ENCODE measurements at regions not wholly inside any gene's neighbourhood (a gene's known extent, or its start where the extent isn't known, plus 50 kb on each side); places are given as distances from the start of the nearest gene placed in this dataset.

- DNase-seq (no peak), ATAC-seq (no peak)
- Mint-ChIP-seq H3K36me3 (ENCODE audit: insufficient read depth) (no peaks in the 10 kb centered on the region), H3K27me3 (ENCODE audit: low read depth) (no peaks in the 10 kb centered on the region), H3K4me3 (no peak overlapping the region), H3K9me3 (peaks cover 11% of the 10 kb centered on the region), H3K4me1 (ENCODE audit: low read depth) (no peaks in the 10 kb centered on the region)
Measured at GRCh38 chr7:52018680-52019054, 702.1 kb upstream of the COBL start.

- H3K36me3 Mint-ChIP-seq (ENCODE audit: insufficient read depth), result no peaks in the 10 kb centered on the region
- DNase-seq (no peak), ATAC-seq (no peak)
- no peak overlapping the region for H3K4me3 Mint-ChIP-seq
- no peaks in the 10 kb centered on the region for H3K4me1 Mint-ChIP-seq (ENCODE audit: low read depth)
- peaks cover 11% of the 10 kb centered on the region for H3K9me3 Mint-ChIP-seq
- no peaks in the 10 kb centered on the region for H3K27me3 Mint-ChIP-seq (ENCODE audit: low read depth)
Measured at GRCh38 chr7:52017802-52018679, 701.4 kb upstream of the COBL start.

- no peaks in the 10 kb centered on the region for H3K36me3 Mint-ChIP-seq (ENCODE audit: insufficient read depth)
- ATAC-seq, result no peak
Measured at GRCh38 chr7:52009181-52009580, 692.6 kb upstream of the COBL start.

GRCh38 chr7:52006674-52007073 lies 690.1 kb upstream of the COBL start:
- Mint-ChIP-seq H3K27me3 (ENCODE audit: low read depth) (no peaks in the 10 kb centered on the region), H3K4me1 (ENCODE audit: low read depth) (no peaks in the 10 kb centered on the region), H3K36me3 (ENCODE audit: insufficient read depth) (no peaks in the 10 kb centered on the region), H3K9me3 (peaks cover 19% of the 10 kb centered on the region), H3K4me3 (no peak overlapping the region)
- ATAC-seq (no peak), DNase-seq (no peak)

More at GRCh38 chr7:52009181-52009580, 692.6 kb upstream of the COBL start:
- no peaks in the 10 kb centered on the region for H3K27me3 Mint-ChIP-seq (ENCODE audit: low read depth)
- peaks cover 19% of the 10 kb centered on the region for H3K9me3 Mint-ChIP-seq
- H3K4me3 Mint-ChIP-seq, result no peak overlapping the region
- DNase-seq, result no peak
- no peaks in the 10 kb centered on the region for H3K4me1 Mint-ChIP-seq (ENCODE audit: low read depth)

DNA sequence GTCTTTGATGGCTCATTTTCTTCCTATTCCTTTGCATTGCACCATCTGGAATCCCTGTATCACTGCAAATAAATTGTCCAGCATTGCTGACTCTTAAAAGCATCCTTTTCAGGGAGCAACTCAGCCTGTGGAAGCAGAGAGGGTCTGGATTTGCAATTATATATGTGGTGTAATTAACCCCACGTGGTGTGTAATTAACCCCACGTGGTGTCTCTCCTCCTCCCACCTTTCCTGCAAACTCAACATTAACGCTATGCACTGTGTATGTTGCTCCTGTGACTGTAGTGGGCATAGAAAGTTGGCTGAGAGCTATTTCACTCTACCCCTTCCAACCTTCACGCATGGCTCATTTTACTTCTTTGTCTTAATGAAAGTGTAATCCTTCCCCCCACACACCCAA lies 689.0 kb upstream of the COBL start:
- no peak for ATAC-seq
- Mint-ChIP-seq H3K27me3 (ENCODE audit: low read depth) (no peaks in the 10 kb centered on the region), H3K4me3 (no peak overlapping the region), H3K4me1 (ENCODE audit: low read depth) (no peaks in the 10 kb centered on the region), H3K9me3 (peaks cover 14% of the 10 kb centered on the region), H3K36me3 (ENCODE audit: insufficient read depth) (no peaks in the 10 kb centered on the region)
- DNase-seq, result no peak

DNA sequence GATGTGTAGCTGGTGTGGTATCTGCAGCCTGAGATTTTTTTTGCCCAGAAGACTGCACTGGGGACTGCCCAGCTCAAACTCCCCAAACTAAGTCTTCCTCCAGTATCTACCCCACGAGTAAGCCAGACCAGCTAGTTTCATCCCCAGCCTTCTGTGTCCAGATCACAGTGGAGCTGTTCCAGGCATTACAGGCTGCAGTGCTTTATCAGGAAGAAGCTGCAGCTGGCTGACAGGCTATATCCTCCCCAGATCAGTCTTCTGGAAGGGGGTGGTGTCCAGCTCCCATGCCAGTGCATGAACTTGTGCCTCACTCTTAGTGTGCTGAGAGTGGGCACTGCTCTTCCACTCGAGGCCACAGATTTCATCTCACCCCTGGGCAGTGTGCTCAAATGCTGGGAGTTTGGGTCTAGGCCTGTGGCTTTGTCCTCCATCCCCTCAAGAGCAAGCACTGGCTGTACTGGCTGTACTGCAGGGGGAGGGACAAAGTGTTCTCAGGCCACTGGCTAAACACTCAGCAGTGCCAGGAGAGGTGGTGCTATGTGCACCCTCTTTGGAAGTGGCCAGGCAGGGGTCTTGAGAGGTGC lies 679.1 kb upstream of the COBL start:
- DNase-seq (no peak), ATAC-seq (no peak)
- Mint-ChIP-seq H3K4me3 (no peak overlapping the region), H3K9me3 (peaks cover 29% of the 10 kb centered on the region), H3K36me3 (ENCODE audit: insufficient read depth) (no peaks in the 10 kb centered on the region), H3K4me1 (ENCODE audit: low read depth) (no peaks in the 10 kb centered on the region), H3K27me3 (ENCODE audit: low read depth) (no peaks in the 10 kb centered on the region)

DNA sequence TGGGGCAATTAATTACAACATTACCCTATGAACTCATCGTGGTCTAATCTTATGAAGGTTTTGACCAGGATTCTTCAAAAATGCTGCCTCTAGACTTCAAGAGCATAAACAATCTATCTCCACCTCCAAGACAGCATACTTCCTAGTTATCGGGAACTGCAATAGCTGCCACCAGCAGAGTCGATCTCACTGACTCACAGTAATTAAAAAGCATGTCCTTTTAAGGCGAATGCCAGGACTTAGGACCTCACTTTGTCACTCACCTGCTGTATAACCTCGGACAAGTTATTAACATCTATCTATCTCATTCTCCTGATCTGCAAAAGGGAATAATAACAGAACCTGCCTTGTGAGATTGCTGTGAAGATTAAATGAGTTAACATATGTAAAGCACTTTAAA lies 666.0 kb upstream of the COBL start:
- ATAC-seq, result no peak
- Mint-ChIP-seq H3K4me1 (ENCODE audit: low read depth) (no peaks in the 10 kb centered on the region), H3K9me3 (peaks cover 17% of the 10 kb centered on the region), H3K4me3 (no peak overlapping the region), H3K36me3 (ENCODE audit: insufficient read depth) (no peaks in the 10 kb centered on the region), H3K27me3 (ENCODE audit: low read depth) (no peaks in the 10 kb centered on the region)
- no peak for DNase-seq

GRCh38 chr7:51980812-51981211 lies 664.2 kb upstream of the COBL start:
- Mint-ChIP-seq H3K4me3 (no peak overlapping the region), H3K27me3 (ENCODE audit: low read depth) (no peaks in the 10 kb centered on the region), H3K4me1 (ENCODE audit: low read depth) (no peaks in the 10 kb centered on the region), H3K36me3 (ENCODE audit: insufficient read depth) (no peaks in the 10 kb centered on the region), H3K9me3 (peaks cover 8% of the 10 kb centered on the region)
- DNase-seq (no peak), ATAC-seq (no peak)

DNA sequence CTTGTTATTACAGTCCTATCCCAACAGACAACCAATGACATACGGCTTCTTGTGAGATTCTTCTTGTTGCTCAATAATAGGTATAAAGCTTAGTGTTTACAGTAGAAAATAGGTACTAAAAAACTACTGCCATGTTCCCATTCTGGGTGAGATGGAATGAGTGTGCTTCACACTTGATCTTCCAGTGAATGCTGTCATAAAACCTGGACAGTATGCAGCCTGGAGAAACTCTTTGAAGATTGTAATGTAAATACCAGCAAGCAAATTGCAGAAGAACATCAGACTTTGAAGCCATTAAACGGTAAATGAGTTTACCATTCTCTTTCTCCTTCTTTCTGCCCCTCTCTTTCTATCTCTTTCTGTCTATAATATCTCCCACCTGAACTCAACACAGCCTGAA lies 663.7 kb upstream of the COBL start:
- no peak for DNase-seq
- ATAC-seq, result no peak
- Mint-ChIP-seq H3K4me3 (no peak overlapping the region), H3K9me3 (peaks cover 6% of the 10 kb centered on the region), H3K36me3 (ENCODE audit: insufficient read depth) (no peaks in the 10 kb centered on the region), H3K4me1 (ENCODE audit: low read depth) (no peaks in the 10 kb centered on the region), H3K27me3 (ENCODE audit: low read depth) (no peaks in the 10 kb centered on the region)

DNA sequence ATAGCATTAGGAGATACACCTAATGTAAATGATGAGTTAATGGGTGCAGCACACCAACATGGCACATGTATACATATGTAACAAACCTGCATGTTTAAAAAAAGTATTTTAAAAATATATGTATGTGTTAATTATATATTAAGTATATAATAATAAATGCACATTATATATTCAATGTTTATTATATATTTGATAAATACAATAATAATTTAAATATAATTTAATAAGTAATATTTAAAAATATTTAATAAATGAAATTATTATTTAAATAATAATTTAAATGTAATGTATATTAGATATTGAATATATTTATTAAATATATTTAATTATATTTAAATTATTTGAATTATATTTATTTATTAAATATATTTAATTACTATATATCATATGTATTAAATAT lies 661.3 kb upstream of the COBL start:
- Mint-ChIP-seq H3K27me3 (ENCODE audit: low read depth) (no peaks in the 10 kb centered on the region), H3K4me1 (ENCODE audit: low read depth) (no peaks in the 10 kb centered on the region), H3K36me3 (ENCODE audit: insufficient read depth) (no peaks in the 10 kb centered on the region), H3K9me3 (no peaks in the 10 kb centered on the region), H3K4me3 (no peak overlapping the region)
- DNase-seq, result no peak
- ATAC-seq, result no peak

GRCh38 chr7:51973939-51974338 lies 657.3 kb upstream of the COBL start:
- no peaks in the 10 kb centered on the region for H3K36me3 Mint-ChIP-seq (ENCODE audit: insufficient read depth)
- DNase-seq (no peak), ATAC-seq (no peak)
- no peak overlapping the region for H3K4me3 Mint-ChIP-seq
- no peaks in the 10 kb centered on the region for H3K27me3 Mint-ChIP-seq (ENCODE audit: low read depth)
- H3K9me3 Mint-ChIP-seq, result peaks cover 8% of the 10 kb centered on the region
- no peaks in the 10 kb centered on the region for H3K4me1 Mint-ChIP-seq (ENCODE audit: low read depth)

DNA sequence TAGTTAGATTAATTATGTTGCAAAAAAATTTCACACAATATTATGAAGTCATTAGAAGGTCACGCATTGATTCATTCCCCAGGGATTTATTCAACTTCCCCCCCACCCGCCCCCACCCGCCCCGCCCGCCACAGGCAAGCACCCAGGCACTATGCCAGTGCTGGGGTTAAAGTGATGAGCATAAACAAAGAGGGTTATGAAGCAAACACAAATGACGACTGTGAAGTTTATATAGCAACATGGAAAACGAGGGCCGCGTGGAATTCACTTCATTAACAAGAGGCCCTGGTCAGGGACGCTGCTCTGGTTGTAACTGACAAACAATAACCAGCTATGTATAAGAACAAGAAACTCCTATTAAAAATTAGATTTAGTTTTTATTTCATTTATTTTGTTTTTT lies 656.5 kb upstream of the COBL start:
- DNase-seq (no peak), ATAC-seq (no peak)
- peaks cover 8% of the 10 kb centered on the region for H3K9me3 Mint-ChIP-seq
- H3K4me3 Mint-ChIP-seq, result no peak overlapping the region
- no peaks in the 10 kb centered on the region for H3K36me3 Mint-ChIP-seq (ENCODE audit: insufficient read depth)
- no peaks in the 10 kb centered on the region for H3K4me1 Mint-ChIP-seq (ENCODE audit: low read depth)
- no peaks in the 10 kb centered on the region for H3K27me3 Mint-ChIP-seq (ENCODE audit: low read depth)

DNA sequence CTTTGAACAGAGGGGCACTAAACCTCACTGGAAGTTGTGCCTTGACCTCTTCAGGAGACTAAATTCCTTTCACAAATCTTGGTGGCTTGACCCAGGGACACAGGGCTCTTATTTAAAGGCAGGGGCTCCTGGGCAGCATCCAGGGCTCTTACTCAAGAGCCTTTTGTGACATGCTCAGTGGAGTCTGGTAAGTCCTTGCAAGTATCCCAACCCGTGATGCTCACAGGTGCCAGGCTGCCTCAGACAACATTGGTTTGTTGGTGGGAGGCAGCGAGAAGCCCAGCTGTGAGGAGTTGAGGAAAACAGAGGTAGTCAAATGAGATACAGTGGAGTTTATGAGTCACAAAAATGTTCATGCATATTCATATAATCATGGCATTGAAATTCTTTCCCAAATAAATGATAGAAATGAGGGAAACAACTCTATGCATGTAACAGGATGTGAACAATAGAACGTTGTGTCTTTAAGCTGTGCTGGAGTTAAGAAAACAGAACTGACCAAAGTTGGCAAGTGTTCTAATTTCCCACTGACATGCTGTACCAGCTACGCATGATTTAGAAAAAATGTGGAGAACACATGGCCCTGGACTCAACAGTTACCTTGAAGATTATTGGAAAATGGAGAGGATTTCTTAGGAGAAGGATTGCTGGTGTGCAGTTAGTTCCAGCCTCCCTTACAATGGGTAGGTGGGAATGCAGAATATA lies 654.5 kb upstream of the COBL start:
- Mint-ChIP-seq H3K4me1 (ENCODE audit: low read depth) (no peaks in the 10 kb centered on the region), H3K4me3 (no peak overlapping the region), H3K36me3 (ENCODE audit: insufficient read depth) (no peaks in the 10 kb centered on the region), H3K9me3 (peaks cover 8% of the 10 kb centered on the region), H3K27me3 (ENCODE audit: low read depth) (no peaks in the 10 kb centered on the region)
- ATAC-seq (no peak), DNase-seq (no peak)

- Mint-ChIP-seq H3K36me3 (ENCODE audit: insufficient read depth) (no peaks in the 10 kb centered on the region), H3K27me3 (ENCODE audit: low read depth) (no peaks in the 10 kb centered on the region), H3K9me3 (peaks cover 9% of the 10 kb centered on the region), H3K4me3 (no peak overlapping the region), H3K4me1 (ENCODE audit: low read depth) (no peaks in the 10 kb centered on the region)
- DNase-seq (no peak), ATAC-seq (no peak)
Measured at GRCh38 chr7:51968461-51968860, 651.9 kb upstream of the COBL start.

DNA sequence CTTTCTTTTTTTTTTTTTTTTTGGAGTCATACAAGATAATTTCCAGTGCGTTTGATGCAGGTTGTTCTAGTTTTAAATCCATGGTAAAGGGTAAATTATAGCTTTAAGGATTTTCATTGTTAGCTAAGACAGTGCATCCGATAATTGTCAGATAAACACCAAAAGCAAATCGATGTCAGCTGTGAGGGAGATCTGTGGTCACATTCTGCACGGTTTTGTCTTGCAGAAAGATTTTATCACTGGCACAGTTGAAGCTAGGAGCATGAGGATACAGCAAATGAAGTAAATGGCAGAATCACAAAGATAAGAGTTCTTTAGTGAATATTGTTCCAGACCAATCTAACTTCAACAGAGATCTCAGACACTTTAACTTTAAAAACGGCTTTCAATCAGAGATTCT lies 648.8 kb upstream of the COBL start:
- ATAC-seq (no peak), DNase-seq (no peak)
- no peak overlapping the region for H3K4me3 Mint-ChIP-seq
- H3K27me3 Mint-ChIP-seq (ENCODE audit: low read depth), result no peaks in the 10 kb centered on the region
- H3K4me1 Mint-ChIP-seq (ENCODE audit: low read depth), result no peaks in the 10 kb centered on the region
- H3K9me3 Mint-ChIP-seq, result peaks cover 9% of the 10 kb centered on the region
- H3K36me3 Mint-ChIP-seq (ENCODE audit: insufficient read depth), result no peaks in the 10 kb centered on the region

All from activated T-cell treated with anti-CD3 and anti-CD28 coated beads, Interleukin-2, amount 50 U/mL, for 4 hours (primary cell).